GM18520 (cell line): ENCODE measurements at regions not wholly inside any gene's neighbourhood (a gene's known extent, or its start where the extent isn't known, plus 50 kb on each side); places are given as distances from the start of the nearest gene placed in this dataset.
"Not testable (repeated sequence)": the region's sequence is repeated elsewhere in the genome, so short reads cannot be mapped to it uniquely, and the experiment has no call there.

Experiments
- ATAC-seq: cut with Tn5 transposase; IDR thresholded peaks from one replicate; pipeline ENCODE4 v1.9.1; 2021; ENCODE audit not compliant: unreplicated experiment

DNA sequence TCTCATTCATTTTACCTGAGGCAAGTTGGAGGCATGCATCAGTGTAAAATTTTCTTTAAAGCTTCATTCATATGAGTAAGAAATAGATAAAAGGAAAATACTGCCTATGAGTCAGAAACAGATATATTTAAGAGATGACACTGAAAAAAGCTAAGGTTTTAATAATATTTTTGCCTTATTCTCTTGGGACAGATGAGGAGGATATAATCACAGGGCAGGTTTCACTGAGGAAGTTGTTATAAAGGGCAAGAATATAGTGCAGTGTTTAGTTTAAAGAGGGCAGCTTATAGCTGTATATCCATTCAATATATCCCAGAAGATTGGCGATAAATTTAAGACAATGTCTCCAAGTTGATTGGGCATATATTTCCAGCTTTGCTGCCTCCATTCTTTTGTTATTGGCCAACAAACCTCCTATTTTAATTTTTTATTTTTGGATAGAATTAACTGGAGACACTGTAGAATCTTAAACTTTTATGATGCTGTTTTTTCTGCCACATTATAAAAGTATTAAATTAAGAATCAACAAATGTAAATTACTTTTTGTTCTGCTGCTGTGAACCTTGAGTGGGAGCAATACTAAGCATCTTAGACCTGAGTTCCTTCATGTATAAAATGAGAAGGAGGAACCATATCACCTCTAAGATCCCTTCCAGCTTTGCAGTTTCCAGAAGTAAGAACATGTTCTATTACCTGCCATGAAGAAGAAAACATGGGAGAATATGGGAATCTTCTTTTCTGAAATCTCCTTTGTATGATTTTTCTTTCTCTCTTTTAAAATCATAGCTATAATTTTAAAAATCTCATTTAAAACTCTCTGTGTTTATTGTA, 171.6 kb downstream of the S1PR1 start:
- peak; percentile 3 for ATAC-seq

DNA sequence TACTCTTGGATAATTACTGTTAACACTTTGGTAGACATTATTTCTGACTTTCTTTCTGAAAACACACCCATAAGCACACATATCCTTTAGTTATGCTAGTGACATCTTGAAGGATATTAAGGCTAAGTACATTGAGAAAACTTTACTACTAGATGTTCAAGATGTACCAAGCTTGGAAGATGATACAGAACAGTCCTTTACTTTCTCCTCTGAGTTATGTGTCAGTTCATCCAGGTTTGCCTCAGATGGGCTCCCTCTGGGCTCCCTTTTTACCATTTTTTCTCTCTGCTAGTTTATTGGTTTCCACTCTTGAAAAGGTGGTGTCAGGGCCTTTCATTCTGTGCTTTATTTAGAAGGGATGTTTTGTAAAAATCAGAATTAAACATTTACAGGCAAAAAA, 172.3 kb downstream of the S1PR1 start:
- no peak for ATAC-seq

DNA sequence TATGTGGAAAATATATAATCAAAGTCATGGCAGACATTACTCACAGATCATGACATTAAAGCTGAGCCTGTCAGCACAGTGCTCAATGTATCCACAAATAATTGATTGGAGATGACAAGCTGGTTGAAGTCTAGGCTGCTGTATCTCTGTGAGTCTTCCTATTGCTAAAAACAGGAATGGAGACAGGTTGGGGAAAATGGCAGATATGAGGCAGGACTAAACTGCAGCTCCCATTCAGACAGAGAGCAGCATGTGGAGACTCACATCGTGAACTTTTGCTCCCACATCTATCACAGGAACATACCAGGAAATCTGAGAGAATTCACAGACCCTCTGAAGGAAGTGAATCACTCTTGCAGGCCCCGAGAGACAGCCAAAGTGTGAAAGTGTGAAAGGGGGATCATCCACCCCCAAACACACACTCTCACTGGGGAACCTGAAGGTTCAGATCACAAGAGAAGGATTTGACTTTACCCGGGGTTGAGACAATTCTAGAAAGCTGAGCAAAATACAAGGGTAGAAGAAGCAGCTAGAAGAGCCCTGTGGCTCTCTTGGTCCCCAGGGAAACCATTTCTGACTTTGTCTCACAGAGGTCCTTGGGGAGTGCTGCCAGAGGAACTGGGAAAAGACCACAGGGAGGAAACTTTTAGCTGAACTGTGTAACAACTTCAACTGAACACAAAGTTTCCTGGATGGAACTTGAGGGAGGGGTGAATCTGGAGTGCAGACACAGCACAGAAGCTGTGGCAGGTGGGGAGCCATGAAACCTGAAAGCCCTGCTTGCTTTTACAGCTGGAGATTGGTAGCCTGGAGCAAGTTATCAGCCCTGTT, 173.4 kb downstream of the S1PR1 start:
- peak; percentile 31 for ATAC-seq

GRCh38 chr1:101420406-101420805, 183.6 kb downstream of the S1PR1 start:
- no peak for ATAC-seq

DNA sequence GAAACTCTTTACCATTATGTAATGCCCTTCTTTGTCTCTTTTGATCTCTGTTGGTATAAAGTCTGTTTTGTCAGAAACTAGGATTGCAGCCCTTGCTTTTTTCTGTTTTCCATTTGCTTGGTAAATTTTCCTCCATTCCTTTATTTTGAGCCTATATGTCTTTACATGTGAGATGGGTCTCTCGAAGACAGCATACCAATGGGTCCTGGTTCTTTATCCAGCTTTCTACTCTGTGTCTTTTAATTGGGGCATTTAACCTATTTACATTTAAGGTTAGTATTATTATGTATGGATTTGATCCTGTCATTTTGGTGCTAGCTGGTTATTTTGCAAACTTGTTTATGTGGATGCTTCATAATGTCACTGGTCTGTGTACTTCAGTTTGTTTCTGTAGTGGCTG, 191.3 kb downstream of the S1PR1 start:
- ATAC-seq = not testable (repeated sequence)

GRCh38 chr1:101428562-101428961, 191.7 kb downstream of the S1PR1 start:
- no peak for ATAC-seq

DNA sequence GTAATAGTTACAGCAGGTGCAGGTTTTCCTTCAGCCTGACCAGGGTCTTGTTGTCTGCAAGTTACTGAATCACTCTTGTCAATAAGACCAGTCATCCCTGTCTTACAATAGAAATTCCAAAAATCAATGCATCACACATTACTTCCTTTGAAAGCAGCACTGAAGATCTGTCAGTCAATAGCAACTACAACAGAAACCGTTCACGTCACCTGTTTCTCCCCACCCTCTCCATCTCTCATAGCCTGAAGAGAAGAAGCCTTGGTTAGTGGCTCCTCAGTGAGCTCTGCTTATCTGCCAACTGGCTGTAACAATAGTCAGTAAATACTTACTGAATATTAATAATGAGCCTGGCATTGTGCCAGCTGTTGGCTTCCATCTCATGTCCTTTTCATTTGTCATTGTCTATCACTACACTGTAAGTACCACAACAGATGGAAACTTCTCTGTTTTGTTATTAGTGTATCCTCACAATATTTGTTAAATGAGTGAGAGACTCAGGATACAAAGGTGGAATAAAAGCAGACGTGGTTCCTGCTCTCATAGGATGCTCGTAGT, 195.2 kb downstream of the S1PR1 start:
- ATAC-seq = no peak

DNA sequence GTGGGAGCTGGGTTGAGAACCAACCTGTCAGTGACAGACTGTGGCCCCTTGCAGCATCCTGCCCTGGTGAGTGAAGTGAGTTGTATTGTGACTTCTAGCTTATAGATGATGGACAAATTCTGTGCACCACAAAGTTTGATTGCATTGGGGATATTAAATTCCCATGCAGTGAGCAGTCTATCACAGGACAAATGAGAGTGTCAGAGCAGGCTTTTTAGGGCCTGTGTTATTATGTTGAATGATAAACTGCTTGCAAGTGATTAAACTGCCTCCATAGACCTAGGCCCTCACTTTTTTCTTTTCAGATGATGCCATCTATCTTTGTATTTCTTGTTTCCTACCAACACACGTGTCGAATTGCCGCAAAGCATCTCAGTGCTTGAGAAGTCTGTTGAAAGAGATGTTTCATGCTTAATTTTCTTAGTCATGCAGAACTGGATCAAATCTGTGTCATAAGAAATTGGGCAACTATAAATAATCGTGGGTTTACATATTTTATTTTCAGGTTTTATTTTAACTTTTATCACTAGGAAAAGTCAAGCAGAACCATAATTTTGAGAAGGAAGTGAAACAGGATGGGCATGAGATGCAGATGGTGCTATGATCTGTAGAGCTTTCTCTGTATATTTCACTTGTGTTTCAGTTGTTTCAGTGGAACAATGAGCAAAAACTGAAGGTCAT, 199.2 kb downstream of the S1PR1 start:
- peak; percentile 71 for ATAC-seq

DNA sequence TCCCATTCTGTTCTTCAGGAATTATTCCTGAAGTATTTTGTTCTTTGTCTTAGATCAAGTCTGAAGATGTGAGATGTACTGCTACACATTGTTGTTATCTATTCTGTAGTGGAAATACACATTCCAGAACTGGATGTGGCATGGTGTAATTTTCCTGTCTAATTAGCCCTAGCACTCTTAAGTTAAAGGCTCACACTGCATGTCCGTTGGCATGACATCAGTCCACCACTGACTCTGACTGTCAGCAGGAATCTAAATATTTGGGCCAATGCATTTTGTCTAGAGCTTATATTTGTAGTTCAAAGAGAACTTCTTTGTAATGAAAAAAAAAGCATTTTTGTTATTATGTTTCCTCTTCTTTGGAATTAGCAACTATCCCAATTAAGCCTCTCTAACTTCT, 201.0 kb downstream of the S1PR1 start:
- no peak for ATAC-seq

GRCh38 chr1:101438359-101438758, 201.5 kb downstream of the S1PR1 start:
- peak; percentile 43 for ATAC-seq

DNA sequence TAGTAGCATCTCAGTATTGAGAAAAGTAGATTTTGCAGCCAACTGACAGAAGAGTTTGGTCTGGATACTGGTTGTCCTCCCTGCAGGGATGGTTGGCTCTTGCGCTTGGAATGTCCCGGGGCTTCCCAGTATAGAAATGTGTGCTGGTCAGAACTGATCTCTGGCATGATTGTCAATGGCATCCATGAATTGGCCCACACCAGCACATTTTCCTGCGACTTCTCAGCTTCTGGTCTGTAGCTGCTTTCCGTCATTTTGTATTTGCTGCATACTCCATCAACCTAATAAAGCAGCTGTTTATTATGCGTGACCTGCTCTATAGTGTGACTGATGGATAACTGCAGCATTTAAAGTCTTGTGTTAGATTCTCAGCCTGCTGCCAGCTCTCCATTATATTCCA, 203.7 kb downstream of the S1PR1 start:
- ATAC-seq = no peak

- no peak for ATAC-seq
Measured at GRCh38 chr1:101444381-101444780, 207.6 kb downstream of the S1PR1 start.

GRCh38 chr1:101444873-101445618, 208.2 kb downstream of the S1PR1 start:
- ATAC-seq = no peak

DNA sequence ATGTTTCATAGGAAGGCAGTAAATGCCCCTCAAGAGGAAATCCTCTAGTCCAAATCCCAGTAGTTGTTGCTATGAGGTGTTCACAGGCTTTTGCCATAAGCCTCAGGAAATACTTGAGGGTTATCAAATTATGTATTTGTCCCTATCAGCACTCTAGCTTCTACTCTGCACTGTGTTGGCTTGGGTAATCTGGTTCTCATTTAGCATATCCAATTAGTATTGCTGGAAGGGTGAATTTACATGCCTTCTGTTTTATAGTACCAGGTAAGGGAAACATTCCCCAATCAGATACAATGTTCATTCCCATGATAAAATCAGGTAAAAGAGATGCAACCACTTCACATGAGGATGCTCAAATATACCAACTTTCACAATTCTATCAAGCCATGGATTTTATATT, 211.2 kb downstream of the S1PR1 start:
- no peak for ATAC-seq

GRCh38 chr1:101450691-101451090, 213.9 kb downstream of the S1PR1 start:
- not testable (repeated sequence) for ATAC-seq

DNA sequence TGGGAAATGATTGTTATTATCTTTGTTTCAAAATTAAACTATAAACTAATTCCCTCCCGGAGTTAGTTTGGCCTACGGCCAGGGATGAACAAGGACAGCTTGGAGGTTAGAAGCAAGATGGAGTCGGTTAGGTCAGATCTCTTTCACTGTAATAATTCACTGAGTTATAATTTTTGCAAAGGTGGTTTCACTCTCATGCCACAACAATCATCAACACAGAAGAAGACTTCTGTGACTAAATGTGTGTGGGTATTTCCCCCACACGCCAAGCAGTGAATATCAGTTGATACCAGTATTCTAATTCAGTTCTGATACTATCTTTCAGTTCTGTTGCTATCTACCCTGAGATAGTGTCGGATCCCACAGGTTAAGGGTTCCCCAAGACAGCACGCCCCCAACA, 215.1 kb downstream of the S1PR1 start:
- ATAC-seq = peak; percentile 88

DNA sequence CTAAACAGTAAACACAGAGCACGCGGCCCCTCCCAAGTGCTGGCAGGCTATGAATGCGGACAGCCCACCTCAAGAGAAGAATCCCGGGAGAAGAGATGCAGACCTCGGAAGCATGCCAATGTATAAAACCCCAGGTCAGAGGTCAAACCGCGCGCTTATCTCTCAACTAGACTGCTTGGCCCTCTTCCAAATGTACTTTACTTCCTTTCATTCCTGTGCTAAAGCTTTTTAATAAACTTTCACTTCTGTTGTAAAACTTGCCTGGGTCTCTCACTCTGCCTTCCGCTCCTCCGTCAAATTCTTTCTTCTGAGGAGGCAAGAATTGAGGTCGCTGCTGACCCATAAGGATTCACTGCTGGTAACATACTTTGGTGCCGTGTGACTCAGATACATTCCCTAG, 216.0 kb downstream of the S1PR1 start:
- no peak for ATAC-seq

DNA sequence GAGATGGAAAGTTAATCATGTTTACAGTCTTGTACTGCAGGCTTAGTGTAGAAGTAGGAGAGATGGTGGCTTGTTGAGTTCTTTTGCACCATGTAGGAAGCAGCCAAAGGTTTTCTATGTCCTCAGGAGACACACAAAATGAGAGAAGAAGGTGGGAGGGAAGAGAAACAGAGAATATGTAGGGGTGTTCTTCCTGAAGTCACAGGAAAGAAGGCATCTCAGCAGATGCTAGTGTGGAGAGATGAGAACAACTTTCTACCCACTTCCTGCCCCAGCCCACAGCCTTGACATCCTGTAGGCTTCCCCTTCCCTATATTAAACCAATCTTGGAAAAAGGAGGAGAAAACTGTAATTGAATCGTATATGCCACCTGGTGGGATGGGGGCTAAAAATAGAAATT, 217.0 kb downstream of the S1PR1 start:
- no peak for ATAC-seq

DNA sequence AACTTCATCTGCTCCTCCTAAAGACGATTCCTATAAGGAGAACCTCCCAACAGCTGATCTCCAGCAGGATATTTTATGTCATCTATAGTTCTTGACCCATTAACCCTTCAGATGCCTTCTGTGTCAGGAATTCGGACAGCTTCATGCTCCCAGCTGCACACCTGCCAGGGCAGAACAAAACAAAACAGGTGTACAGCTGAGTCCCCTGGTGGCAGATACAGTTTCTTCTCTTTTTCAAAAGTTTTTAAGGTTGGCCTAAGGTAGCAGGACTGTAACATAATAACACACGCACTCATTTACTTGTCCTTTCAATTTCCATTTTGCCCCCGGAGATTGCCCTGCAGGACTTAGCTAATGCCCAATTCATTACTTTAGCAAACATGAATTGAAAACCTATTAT, 218.3 kb downstream of the S1PR1 start:
- no peak for ATAC-seq

GRCh38 chr1:101460739-101461138, 223.9 kb downstream of the S1PR1 start:
- ATAC-seq = no peak

GRCh38 chr1:101463195-101463594, 226.4 kb downstream of the S1PR1 start:
- no peak for ATAC-seq
